GM19043 (cell line): ENCODE measurements at regions not wholly inside any gene's neighbourhood (a gene's known extent, or its start where the extent isn't known, plus 50 kb on each side); places are given as distances from the start of the nearest gene placed in this dataset.

Source experiments
- ATAC-seq: cut with Tn5 transposase; IDR thresholded peaks from one replicate; pipeline ENCODE4 v1.9.1; 2021; ENCODE audit warnings: low read depth; ENCODE audit not compliant: unreplicated experiment

DNA sequence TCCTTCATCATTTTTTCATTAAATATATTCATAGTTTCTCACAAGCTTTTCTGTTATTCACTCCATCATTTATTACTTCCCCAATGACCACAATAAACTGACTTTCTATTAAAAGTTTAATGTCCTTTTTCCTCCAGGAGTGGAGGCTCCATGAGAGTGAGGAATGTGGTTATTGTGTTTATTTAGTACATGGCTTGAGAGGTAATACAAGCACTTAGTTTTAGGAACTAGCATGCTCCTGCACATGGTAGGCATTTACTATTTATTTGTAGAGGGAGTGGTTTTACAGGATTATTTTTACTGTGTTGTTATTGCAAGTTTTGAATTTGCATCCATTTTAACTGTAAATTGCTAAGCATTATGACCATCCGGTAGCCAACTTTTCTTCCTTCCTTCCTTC, 412.9 kb upstream of the SUCLG2 start:
- ATAC-seq = no peak

DNA sequence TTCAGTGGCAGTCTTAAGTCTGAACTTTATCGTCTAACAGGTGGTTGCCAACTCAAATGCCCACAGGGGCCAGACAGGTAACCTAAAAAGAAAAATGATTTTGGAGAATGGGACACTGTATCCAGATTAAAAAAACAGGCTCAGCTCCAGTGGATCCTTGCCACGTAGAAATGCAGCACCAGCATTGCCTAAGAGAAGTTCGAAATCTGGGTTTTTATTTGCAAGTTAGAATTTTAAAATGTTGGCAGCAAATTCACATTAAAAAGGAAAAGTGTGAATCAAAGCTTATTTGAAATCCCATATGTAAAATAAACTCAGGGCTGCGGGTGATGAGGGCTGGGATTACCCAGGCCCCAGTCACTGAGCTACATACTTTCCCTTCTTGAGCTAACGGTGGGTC, 408.5 kb upstream of the SUCLG2 start:
- ATAC-seq = no peak

DNA sequence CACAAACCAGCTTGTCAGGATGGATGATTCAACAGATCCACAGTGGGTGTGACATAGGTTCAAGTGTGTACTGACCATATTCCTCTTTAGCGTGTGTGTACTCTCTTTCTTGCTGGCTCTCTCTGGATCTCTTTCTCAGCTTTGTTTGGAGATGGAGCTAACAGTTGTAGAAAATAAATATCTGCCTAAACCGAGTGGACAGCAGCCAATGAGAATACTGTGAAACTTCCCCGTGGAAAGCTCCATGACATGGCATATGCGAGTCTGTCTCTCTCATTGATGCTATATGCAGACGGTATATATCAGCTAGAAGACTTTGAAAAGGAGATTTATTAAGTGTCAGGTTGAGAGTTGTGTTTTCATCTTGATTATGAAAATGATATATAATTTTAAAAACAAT, 406.5 kb upstream of the SUCLG2 start:
- ATAC-seq = no peak

DNA sequence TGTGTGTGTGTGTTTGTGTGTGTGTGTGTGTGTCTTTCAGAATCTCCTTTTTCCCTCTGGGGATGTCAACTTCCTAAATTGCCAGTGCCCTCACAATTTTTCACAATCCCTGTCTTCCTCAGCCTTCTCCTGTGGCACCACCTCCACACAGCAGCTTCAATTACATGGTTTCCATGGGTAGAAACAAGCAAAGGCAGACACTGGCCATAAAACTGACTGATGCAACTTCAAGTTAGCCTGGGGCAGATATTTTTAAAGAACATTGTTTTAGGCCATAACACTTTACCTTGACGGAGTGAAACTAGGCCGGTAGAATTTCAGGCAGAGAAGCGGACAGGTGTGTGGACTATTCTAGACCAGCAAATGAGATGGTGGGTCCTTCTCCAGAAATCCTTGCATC, 405.8 kb upstream of the SUCLG2 start:
- no peak for ATAC-seq

DNA sequence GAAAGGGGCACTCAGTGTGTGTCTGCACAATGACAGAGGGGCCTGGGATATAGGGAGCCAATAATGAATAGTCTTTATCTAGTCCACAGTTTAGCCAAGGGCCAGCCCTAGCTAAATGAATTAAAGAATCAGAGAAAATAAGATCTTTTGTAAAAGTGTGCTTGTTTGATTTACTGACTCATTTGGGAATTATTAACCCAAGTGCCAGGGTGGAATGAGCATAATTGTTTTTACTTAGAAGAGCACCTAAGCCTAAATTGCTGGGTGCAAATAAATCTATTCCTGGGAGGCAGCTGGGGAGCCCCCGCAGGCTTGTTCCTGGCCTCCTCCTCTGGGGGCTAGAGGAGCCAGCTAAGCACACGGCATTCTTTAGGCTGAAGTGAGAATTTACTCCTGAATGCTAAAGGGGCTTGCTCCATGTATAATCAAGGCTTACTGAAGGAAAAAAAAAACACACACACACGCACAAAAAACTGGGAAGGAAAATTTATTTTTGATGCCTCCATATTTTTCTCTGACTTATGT, 405.3 kb upstream of the SUCLG2 start:
- ATAC-seq = no peak

DNA sequence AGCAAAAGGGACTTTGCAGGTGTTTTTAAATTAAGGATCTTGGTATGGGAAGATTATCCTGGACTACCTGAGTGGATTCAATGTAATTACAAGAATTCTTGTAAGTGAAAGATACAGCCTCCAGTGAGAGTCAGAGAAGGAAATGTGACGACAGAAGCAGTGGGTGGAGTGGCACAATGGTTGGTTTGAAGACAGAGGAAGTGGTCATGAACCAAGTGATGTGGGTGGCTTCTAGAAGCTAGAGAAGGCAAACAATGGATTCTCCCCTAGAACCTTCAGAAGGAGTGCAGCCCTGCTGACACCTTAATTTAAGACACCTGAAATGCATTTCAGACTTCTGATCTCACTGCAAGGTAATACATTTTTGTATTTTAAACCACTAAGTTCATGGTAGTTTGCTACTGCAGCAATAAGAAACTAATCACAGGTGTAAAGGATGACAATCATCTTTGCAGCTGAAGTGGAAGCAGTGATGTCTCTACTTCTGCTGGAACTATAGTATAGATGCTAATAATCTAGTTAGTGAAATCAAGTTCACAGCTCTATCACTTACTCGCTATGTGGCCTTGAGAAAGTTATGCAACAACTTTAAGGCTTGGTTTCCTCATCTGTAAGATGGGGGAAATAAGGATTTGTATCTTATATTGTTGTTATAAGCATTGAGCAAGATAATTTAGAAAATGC, 403.4 kb upstream of the SUCLG2 start:
- ATAC-seq = no peak

DNA sequence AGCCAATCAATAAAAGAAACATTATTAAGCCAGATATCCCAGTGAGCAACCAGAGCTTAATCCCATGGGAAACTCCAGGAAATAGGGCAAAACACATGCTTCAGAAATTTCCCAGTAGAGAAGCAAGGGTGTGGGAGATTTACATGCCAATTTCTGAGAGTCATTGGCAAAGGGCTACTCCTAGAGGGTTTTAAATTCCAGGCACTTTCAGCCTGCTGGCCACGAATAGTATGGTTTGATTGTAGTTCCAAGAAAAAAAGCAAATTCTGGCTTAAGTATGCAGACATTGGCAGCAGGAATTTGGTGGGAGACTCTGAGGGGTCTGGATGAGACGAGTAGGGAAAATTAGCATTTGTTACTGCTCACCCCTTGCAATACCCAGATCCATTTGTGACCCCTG, 402.1 kb upstream of the SUCLG2 start:
- ATAC-seq = no peak

DNA sequence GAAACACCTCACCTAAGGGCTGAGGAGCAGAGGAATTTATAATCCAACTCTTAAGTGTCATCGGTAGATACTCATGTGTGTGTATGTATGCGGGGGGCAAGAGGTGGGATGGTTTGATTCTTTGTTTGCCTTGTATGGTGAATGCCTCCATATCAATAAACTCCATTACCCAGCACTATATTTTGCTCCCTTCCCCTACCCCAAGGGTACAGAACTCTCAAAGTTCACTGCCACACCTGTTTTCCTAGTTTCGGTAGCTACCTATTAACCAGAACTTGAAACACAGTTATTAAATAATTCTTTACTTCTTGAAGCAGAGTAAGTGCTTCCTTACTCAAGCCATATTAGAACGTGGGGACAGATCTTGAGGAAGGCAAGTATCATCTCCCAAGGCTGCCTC, 400.8 kb upstream of the SUCLG2 start:
- no peak for ATAC-seq

DNA sequence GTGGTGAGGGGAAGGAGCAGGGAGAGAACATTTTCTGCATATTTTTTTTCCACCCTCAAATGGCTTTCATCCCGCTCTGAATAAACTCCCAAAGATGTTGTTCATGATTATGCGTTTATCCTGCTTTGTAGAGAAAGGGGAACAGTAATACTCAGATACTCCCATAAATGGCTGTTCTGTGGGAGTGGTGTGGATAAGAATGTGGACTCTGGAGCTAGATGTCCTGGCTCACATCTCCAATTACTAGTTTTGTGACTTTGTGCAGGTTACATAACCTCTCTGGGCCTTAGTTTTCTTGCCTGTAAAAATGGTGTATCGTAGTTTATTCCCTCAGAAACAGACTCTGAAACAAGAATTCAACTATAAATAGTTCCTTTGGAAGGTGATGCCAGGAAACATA, 395.4 kb upstream of the SUCLG2 start:
- no peak for ATAC-seq

DNA sequence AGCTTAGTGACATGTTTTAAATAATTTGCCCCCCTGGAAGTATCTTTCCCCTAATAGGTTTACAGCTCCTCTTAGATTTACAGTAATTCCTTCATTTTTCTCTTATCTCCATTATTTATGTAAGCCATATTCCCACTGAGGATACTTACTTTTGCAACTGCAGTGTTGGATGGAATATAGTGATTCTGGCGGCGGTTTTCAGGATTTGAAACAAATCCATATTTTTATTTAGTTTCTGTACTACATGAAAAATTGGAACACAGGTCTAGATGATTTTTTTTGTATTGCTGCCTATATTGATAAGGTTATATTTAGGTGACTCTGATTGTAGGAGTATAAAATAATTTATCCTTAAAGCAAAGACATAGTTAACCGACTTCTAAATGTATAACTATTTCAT, 391.6 kb upstream of the SUCLG2 start:
- ATAC-seq = no peak

DNA sequence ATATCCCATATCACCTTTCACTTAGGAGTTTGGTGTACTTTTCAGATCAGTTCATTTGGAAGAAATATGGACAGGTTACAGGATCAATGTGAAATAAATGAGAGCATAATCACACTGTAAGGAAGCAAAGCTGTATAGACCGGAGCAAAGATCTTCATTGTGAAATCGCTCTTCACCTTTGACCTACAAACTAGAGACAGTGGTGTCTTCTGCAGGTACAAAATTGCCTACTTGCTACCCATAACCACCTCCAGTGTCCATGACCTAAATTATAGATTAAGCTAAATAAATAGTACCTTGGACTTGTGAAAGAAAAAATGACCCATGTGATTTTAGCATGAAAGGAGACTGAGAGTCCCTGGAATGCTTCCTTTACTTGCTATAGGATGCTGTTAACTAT, 379.5 kb upstream of the SUCLG2 start:
- ATAC-seq = no peak

DNA sequence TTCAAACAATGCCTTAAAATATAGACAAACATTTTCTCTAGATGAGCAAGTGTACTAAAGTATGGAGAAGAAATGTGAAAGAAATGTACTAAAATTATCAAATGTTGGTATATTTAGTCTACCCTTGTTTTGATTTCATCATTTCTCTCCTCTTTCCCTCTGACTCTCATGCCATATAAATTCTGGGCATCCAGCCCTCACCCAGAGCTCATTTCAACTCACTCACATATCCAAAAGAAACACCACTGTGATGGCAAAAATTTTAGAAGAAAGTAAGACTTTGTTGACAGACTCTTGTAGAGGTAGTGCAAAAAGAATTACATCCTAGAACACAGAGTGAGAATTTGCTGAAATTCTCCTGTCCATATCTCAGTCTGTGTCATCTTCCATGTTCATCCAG, 377.8 kb upstream of the SUCLG2 start:
- no peak for ATAC-seq

DNA sequence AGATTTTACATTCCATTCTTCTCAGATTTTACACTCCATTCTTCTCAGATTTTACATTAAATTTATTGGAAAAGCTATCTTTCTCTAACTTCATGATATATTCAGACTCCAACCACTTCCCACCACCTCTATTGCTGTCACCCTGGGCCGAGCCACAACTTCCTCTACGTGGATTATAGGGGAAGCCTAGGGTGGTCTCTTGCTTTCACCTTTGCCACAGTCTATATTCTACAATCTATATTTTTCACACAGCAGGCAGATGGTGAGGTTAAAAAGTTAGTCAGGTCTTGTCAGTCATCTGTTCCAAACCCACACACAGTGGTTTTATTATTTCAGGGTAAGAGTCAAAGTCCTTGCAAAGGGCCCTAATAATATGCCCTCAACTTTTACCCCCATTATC, 370.8 kb upstream of the SUCLG2 start:
- no peak for ATAC-seq

DNA sequence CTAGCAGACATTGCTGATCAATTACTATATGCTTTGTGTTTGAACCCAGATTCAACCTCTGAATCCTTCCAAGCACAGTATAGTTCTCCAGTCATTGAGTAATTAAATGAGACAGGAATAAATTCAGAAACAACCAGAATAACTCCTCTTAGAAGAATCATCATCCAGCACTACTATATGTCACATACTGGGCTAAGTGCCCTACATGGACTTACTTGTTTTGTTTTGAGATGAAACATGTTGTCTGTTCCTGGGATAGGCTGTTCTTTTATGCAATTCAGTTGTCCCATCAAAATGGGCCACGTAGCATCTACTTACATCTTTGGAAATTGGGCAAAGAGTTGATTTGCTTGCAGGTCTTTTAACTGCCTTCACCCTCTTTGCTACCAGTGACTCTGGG, 365.5 kb upstream of the SUCLG2 start:
- no peak for ATAC-seq

DNA sequence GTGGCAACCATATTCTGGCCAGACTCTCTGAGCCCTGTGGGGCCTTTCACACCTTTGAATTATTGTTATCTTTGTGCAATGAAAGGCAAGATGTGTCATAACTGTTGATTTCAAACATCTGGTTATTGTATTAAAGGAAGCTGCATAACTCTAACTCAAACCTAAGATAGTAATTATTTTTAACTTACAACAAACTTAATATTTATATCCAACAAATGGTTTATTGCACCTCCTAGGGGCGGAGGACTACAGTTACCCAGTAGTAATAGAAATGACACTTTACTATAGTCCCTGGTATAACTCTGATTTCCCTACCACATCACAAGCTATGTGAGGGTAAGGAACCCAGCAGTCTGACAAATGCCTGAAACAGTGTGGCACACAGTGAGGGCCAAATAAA, 363.9 kb upstream of the SUCLG2 start:
- no peak for ATAC-seq

DNA sequence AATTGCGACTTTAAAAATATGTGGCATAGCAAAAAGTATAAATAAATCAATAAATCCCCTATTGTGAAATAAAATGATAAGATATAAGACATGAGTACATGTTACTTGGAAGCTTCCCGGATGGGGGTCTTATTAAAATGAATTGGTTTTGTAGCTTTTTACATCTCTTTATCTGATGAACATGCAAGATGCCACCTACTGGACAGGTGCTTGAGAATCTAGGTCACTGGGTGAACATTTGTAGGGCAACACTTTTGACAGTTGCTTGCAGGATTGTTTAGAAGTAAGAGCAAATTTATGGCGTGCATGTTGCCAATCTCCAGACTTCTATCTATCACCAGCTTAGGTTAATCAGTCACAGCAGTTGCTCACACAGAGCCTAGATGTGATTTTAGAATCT, 362.7 kb upstream of the SUCLG2 start:
- no peak for ATAC-seq

DNA sequence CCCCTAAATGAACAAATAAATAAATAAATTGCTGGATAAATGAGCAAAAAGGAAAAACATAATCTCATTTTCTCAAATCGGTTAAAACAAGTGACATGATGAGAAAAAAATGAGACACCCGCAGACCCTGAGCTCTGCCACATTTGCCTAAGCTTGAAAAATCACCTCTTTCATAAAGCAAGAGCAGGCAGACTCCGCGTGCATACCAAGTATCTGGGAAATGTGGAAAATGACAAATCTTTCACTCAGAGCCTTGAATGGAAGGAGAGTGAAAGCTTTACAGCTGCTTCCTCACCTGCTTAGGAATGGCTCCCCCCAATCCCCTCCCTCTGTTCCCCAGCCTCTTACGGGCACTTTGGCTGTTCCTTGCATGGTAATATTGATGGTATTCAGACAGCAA, 355.5 kb upstream of the SUCLG2 start:
- no peak for ATAC-seq

DNA sequence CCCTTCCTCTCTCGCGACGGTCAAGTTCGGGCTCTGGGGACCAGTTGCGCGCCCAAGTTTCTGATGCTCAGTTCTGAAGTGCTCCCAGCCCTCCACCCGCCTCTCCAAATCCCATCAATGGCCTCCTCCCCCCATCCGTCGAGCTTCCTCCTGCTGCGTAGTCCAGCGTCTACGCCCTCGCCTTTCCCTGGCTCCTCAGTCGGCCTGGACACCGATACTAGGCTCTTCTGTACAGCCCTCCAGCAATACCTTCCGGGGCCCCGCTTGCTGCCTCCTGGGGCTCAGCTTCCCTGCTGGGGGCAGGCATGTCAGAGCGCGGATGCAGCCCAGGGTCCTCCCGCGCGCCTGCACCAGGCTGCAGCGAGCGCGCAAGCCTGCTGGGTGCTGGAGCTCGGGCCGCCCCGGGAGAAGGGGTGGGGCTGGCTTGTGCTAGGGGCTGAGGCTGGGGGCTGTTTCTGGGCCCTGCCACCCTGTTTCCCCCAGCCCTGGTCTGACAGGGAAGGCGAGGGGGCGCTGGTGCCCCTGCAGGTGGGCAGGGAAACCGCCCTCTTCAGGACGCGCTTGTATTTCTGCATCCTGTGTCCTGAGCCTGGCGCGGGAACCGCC, 353.3 kb upstream of the SUCLG2 start:
- ATAC-seq = no peak

DNA sequence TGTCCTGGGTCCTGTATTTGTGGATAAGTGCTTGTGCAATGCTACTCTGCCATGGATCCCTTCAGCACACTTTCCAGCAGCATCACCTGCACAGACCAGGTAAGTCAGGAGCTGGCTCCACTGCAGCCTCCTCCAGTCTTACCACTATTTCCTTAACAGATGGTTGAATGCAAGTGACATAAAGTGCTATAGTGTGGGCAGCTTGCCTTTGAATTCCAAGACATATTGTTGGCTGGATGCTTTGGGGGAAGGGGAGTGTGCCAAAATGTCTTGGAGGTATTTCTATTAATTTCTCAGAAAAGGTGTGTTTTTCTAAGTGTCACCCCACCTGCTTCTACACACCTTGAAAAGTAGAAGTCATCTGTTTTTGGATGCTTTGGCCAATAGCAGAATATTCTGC, 352.2 kb upstream of the SUCLG2 start:
- ATAC-seq = no peak

DNA sequence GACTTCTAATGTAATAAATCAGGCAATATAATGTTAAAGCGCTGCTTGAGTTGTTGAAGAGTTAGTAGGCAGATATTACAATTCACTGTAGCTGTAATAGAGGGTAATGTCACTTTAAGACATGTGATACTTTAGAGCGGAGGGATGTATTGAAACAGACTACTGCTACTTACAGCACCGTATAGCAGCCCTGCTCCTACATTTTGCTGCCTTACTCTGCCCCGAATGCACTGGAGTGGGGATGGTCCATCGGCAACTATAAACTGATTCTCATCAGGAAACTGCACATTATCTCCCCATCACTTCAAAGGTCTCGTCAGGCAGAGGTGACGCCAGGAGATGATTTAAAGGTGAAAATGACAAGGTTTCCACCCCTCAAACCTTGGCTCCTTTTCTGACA, 349.7 kb upstream of the SUCLG2 start:
- no peak for ATAC-seq

DNA sequence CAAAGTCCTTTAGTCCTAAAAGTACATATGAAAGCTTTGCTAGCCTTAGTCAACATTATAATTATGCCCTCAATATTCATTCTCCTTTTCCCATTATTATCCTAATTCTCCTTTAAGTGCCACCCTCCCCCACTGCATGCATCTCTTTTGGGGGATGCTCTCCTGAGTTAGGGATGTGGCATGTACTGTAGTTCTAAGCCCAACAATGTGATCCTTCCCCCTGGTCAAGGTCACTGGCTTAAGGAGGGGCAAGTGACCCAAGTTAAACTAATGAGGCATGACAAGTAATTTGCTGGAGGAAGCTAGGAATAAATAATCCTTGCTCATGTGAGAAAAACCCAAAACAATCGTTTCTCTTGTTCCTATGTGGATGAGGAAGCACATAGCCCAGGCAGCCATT, 343.9 kb upstream of the SUCLG2 start:
- ATAC-seq = no peak

DNA sequence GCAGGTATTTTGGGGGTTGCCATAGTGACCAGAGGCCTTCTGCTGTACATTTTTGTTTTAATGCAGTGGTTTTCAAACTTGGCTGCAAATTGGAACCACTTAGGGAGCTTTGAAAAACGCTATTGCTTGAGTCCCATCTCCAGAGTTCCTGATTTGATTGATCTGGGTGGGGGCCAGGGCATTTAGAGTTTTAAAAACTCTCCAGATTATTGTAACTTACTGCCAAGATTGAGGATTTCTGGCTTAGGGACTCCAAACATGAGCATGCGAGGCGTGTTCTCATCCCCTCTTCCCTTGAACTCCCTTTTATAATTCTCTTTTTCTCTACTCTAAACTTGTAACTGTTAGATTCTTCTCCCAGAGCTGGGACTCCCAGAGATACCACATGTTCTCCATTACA, 340.8 kb upstream of the SUCLG2 start:
- ATAC-seq = no peak

DNA sequence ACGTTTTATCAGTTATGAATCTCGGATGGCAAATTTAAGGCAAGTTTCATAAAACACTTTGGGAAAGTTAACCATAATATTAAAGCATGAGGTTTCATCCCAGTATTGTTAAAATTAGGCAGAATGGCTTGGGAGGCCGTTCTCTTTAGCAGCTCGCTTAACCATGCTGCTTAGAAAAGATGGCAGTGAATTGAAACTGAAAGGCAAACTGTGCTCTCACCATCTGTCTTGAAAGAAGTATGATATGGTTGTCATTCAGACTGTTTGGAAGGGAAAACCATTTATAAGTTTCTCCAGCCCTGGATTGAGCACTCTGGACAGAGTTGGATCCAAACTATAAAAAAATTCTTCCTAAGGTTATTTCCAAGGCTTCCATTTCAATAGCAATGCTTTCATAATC, 332.3 kb upstream of the SUCLG2 start:
- no peak for ATAC-seq
